Naive B cell (primary cell): ENCODE measurements at regions not wholly inside any gene's neighbourhood (a gene's known extent, or its start where the extent isn't known, plus 50 kb on each side); places are given as distances from the start of the nearest gene placed in this dataset.

Source experiments
- ATAC-seq, 2 donors: fragments of 150-1000 bp; cut with Tn5 transposase; 2 replicates each; pipeline ENCODE4 v1.10.0; 2021; ENCODE audit warnings: low read depth in 2 of 2, mild to moderate bottlenecking in 2 of 2, moderate library complexity in 2 of 2
- DNase-seq: peaks from one replicate; pipeline ENCODE4 v3.0.0; 2022
- H3K27ac Mint-ChIP-seq, 6 donors: one replicate each; pipeline ENCODE4 v1.8.0; 2020 to 2022; ENCODE audit warnings: mild to moderate bottlenecking in 6 of 6, mixed read lengths in 6 of 6, moderate library complexity in 5 of 6, inconsistent platforms in 2 of 6
- H3K27me3 Mint-ChIP-seq, 3 donors: one replicate each; pipeline ENCODE4 v1.8.0; 2021 to 2022; ENCODE audit warnings: mixed read lengths in 3 of 3, mild to moderate bottlenecking in 1 of 3
- H3K36me3 Mint-ChIP-seq, 2 donors: one replicate each; pipeline ENCODE4 v1.8.0; 2020 to 2022; ENCODE audit warnings: mixed read lengths in 2 of 2, inconsistent platforms in 1 of 2, mild to moderate bottlenecking in 1 of 2
- H3K4me1 Mint-ChIP-seq, 3 donors: one replicate each; pipeline ENCODE4 v1.8.0; 2020 to 2022; ENCODE audit warnings: mixed read lengths in 3 of 3, inconsistent platforms in 1 of 3, mild to moderate bottlenecking in 1 of 3, moderate library complexity in 1 of 3
- H3K4me3 Mint-ChIP-seq, 8 donors: one replicate each; pipeline ENCODE4 v1.8.0; 2020 to 2022; ENCODE audit warnings: mild to moderate bottlenecking in 8 of 8, mixed read lengths in 8 of 8, moderate library complexity in 8 of 8, inconsistent platforms in 2 of 8
- H3K9me3 Mint-ChIP-seq, 7 donors: one replicate each; pipeline ENCODE4 v1.8.0; 2020 to 2022; ENCODE audit warnings: mixed read lengths in 7 of 7, mild to moderate bottlenecking in 5 of 7, inconsistent platforms in 2 of 7, moderate library complexity in 1 of 7

DNA sequence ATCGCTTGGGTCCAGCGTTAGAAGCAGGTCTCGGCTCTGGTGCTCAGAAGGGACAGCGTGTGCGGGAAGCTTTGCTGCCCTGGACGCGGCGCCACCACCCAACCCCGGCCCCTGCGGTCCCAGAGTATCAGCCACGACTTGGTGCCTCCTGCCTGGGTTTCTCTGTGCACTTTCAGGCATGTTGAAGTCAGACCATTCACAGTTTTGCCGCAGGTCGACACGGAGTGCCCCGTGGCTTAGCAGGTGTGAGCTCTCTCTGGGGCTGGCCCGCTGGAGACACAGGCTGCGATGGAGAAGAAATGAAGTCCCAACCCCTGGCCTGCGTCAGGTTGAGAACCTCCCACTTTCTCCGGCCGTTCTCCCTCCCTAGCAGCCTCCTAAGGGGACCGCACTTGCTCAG is 494.5 kb downstream of the BRD1 start:
- H3K9me3 Mint-ChIP-seq = peaks cover 0 to 4% (median under 1%) of the 10 kb centered on the region in 7 donors
- no peak overlapping the region for H3K4me3 Mint-ChIP-seq
- H3K27me3 Mint-ChIP-seq = peaks cover 8 to 23% (median 19%) of the 10 kb centered on the region in 3 donors
- H3K27ac Mint-ChIP-seq = no peak overlapping the region
- ATAC-seq (no peak), DNase-seq (no peak)
- peaks cover 0 to 6% of the 10 kb centered on the region in 2 donors for H3K36me3 Mint-ChIP-seq
- no peaks in the 10 kb centered on the region for H3K4me1 Mint-ChIP-seq

DNA sequence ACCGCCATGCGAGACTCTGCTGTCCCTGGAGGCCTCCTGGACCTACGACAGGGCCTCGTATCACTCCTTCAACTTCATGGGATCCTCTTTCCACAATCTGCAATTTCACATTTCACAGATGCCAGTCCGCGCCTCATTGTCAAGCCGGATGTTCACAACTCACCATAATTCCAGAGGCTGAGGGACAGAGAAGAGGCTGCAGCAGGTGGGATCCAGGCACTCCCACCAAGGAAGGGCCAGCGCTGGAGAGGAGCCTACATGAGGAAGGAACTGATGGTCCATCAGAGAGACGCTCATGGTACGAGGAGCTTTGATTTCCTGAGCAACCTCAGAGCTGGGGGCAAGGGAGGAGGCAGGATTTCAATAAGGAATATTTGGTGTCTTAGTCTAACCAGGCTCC is 495.0 kb downstream of the BRD1 start:
- ATAC-seq (no peak), DNase-seq (no peak)

DNA sequence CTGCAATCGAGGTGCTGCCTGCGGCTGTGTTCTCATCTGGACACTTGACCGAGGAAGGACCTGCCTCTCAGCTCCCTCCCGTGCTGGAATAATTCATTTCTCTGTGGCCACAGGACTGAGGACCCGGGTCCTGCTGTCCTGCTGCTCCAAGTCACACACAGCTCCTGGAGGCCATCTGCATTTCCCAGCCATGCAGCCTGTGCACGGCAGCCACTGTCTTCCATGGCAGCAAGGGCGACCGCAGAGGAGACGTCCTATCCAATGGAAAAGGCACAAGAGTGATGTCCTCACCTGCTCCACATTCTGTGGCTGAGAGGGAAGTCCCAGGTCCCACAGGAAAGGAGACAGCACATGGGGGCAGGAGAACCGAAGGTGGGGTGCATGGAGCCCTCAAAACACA is 495.8 kb downstream of the BRD1 start:
- DNase-seq = no peak
- Mint-ChIP-seq H3K9me3 (peaks cover 0 to 10% (median 5%) of the 10 kb centered on the region in 7 donors), H3K4me1 (no peaks in the 10 kb centered on the region), H3K27ac (no peak overlapping the region), H3K4me3 (no peak overlapping the region), H3K27me3 (peaks cover 8 to 20% (median 18%) of the 10 kb centered on the region in 3 donors), H3K36me3 (peaks cover 0 to 10% of the 10 kb centered on the region in 2 donors)
- ATAC-seq = no peak

More for the DNA sequence above, 495.0 kb downstream of the BRD1 start:
- H3K9me3 Mint-ChIP-seq = peaks cover 0 to 5% (median 1%) of the 10 kb centered on the region in 7 donors
- H3K27me3 Mint-ChIP-seq = peaks cover 8 to 23% (median 20%) of the 10 kb centered on the region in 3 donors
- peaks cover 0 to 6% of the 10 kb centered on the region in 2 donors for H3K36me3 Mint-ChIP-seq
- no peaks in the 10 kb centered on the region for H3K4me1 Mint-ChIP-seq
- no peak overlapping the region for H3K27ac Mint-ChIP-seq
- no peak overlapping the region for H3K4me3 Mint-ChIP-seq

DNA sequence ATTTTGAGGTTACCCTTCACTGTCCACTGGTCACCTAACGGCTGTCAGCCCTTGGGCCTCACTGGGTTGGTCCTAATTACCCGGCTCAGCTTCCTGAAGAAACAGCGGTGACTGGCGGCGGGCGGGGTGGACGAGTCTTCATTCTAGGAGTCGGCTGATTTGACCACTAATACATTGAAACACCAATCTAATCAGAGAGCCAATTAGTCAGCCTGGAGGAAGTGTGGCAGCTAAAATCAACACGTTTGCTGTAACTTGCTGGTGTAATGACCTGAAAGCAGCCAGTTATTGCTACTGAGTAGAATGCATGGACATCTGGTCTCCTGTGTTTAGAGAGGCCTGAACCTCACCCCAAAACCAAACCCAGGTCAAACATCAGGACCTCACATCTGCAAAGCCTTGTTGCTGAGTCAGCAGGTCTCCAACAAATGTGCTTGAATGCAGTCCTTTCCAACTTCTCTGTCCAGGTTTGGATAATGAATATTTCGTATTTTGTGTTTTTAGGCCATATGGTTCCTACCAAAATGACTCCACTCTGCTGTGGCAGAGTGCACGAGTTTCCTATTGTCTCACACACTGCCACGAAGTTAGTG is 496.4 kb downstream of the BRD1 start:
- Mint-ChIP-seq H3K36me3 (peaks cover 0 to 12% of the 10 kb centered on the region in 2 donors), H3K4me1 (no peaks in the 10 kb centered on the region), H3K4me3 (no peak overlapping the region), H3K9me3 (peaks cover 3 to 16% (median 7%) of the 10 kb centered on the region in 7 donors), H3K27ac (no peak overlapping the region), H3K27me3 (peaks cover 10 to 20% (median 18%) of the 10 kb centered on the region in 3 donors)
- DNase-seq (no peak), ATAC-seq (no peak)

DNA sequence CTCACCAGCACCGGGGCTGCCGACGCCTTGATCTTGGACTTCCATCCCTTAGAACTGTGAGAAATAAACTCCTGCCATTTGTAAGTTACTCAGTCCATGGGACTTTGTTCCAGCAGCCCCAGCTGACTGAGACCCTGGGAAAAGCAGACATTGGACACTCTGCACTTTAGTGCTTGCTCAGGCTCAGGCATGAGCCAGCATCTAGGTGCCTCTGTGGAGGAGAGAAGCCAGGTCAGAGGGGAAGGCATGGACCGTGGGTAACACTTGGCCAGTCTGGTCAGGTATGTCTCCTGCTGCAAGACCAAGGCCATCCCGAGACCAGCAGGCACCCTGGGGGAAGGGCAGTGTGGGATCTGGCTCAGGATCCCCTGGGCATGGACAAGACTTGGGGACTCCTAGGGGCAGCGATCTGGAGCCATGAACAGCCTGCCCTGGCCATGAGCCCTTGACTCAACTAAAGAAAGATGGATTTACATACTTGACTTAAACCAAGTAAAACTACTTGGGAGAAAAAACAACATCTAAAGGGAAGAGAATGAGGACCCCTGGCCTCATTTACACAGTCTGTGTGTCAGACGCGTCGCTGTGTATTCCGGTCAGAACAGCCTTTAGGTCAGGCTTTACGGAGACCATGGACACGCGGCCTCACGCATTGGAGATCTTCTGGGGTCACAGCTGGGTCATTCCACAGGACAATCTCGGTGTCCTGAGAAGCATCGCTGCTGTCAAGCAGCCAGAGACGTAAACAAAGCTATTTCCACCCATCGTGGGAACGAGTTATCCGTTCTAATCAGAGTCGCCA is 497.1 kb downstream of the BRD1 start:
- H3K4me3 Mint-ChIP-seq = no peak overlapping the region
- ATAC-seq = no peak
- H3K9me3 Mint-ChIP-seq = peaks cover 4 to 18% (median 7%) of the 10 kb centered on the region in 7 donors
- H3K36me3 Mint-ChIP-seq = peaks cover 0 to 12% of the 10 kb centered on the region in 2 donors
- peaks cover 12 to 20% (median 17%) of the 10 kb centered on the region in 3 donors for H3K27me3 Mint-ChIP-seq
- DNase-seq = no peak
- H3K27ac Mint-ChIP-seq = no peak overlapping the region
- no peaks in the 10 kb centered on the region for H3K4me1 Mint-ChIP-seq

DNA sequence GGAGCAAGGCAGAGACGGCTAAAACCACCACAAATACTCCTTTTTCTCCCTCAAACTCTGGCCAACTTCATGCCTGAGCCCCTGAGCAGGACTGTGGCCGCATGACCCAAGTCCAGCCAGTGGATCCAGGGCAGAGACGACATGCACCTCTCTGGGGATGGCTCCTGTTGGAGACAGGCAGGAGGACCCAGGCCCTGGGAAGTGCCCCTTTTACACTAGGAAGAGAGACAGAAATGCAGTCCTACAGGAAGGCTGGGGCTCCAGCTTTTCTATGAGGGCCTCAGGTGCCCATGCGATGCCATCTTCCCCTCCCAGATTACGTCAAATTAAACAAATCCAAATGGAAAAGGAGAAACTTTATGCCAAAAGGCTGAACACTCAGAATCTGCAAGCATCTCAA is 498.0 kb downstream of the BRD1 start:
- no peak for DNase-seq
- Mint-ChIP-seq H3K36me3 (peaks cover 0 to 12% of the 10 kb centered on the region in 2 donors), H3K4me3 (no peak overlapping the region), H3K27ac (no peak overlapping the region), H3K4me1 (no peaks in the 10 kb centered on the region), H3K27me3 (peaks cover 12 to 20% (median 13%) of the 10 kb centered on the region in 3 donors), H3K9me3 (peaks cover 4 to 18% (median 7%) of the 10 kb centered on the region in 7 donors)
- ATAC-seq = no peak

DNA sequence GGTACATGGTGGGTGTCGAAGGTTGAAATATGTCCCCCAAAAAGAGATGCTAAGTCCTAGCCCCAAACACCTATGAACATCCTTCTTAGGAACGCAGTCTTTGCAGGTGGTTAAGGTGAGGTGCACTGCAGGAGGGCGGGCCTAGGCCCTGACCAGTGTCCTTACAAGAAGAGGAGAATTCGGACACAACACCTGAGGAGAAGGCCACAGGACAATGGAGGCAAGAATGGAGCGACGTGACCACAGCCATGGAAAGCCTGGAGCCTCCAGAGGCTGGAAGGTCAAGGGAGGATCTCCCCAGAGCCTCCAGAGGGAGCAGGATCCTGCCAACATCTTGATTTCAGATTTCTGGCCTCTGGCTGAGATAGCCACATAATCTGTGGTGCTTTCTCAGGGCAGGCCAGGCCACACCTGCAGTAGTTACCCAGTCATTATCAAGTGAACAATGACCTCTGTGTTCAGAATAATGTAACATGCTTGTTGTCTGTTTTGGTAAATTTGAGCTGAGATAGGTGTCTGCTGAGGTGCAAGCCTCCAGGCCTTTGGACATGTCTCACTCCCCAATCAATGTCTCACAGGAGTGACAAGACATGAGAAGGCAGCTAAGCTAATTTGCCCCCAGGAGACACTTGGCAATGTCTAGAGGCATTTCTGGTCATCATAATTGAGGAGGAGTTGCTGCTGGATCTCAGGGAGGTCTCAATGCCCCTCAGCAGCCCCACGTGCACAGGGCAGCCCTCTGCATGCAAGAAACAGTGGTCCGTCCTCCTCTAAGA is 498.9 kb downstream of the BRD1 start:
- H3K27me3 Mint-ChIP-seq = peaks cover 12 to 20% (median 12%) of the 10 kb centered on the region in 3 donors
- peaks cover 4 to 18% (median 7%) of the 10 kb centered on the region in 7 donors for H3K9me3 Mint-ChIP-seq
- no peak for ATAC-seq
- H3K4me1 Mint-ChIP-seq = no peaks in the 10 kb centered on the region
- peak overlapping the region in 1 of 6 donors; percentile 47 for H3K27ac Mint-ChIP-seq
- H3K36me3 Mint-ChIP-seq = peaks cover 0 to 12% of the 10 kb centered on the region in 2 donors
- DNase-seq = no peak
- no peak overlapping the region for H3K4me3 Mint-ChIP-seq

DNA sequence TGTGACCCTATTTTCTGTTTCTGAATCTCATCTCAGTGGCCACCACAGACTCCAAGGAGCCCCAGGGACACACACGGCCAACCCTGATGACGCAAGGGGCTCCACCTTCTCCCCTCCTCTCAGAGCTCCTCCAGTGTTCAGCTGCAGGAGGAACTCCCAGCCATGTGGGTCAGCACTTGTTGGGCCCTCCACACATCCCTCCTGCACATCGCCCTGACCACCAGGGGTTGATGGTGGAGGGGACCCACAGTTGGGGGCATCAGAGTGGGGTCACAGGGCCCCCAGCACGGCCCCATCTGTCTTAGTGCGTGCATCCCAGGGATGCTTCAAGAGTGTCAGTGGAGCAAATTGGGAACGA is 499.6 kb downstream of the BRD1 start:
- Mint-ChIP-seq H3K27ac (no peak overlapping the region), H3K9me3 (peaks cover 4 to 18% (median 7%) of the 10 kb centered on the region in 7 donors), H3K4me1 (no peaks in the 10 kb centered on the region), H3K36me3 (peaks cover 0 to 12% of the 10 kb centered on the region in 2 donors), H3K27me3 (peaks cover 16 to 26% (median 18%) of the 10 kb centered on the region in 3 donors), H3K4me3 (no peak overlapping the region)
- no peak for ATAC-seq
- DNase-seq = no peak

DNA sequence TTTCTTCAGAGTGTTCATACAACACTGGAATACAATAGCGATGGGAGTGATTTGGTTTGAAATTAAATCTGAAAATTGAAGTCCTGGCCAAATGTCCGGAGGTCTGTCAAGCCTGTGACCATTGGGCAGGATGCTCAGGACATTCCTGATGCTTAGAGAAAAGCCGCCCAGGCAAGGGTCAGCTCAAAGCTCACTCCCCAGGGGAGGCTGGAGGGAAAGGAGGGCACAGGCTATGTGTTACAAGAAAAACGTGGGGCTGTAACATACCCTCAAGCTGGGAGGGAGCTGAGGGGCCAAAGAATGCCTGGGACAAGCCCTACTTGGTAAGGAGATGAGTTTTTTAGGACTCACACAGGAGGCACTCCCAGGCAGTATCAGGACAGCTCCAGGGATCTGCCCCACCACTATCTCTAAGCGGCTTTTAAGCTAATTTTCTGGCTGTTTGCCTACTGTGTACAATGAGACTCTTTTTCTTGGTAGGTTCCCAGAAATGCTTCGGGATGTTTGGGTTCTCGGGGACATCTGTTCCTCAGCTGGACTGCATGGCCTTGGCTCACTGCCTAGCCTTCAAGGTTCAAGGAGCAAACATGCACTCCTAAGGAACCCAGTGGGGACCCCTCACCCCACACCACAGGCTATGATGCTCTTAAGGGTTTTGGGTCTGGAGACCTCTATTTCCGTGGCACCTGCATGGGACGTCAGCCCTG is 500.1 kb downstream of the BRD1 start:
- H3K4me3 Mint-ChIP-seq = no peak overlapping the region
- ATAC-seq (no peak), DNase-seq (no peak)
- H3K4me1 Mint-ChIP-seq = no peaks in the 10 kb centered on the region
- peaks cover 4 to 18% (median 7%) of the 10 kb centered on the region in 7 donors for H3K9me3 Mint-ChIP-seq
- peaks cover 17 to 28% (median 21%) of the 10 kb centered on the region in 3 donors for H3K27me3 Mint-ChIP-seq
- peak overlapping the region in 1 of 6 donors; percentile 30 for H3K27ac Mint-ChIP-seq
- H3K36me3 Mint-ChIP-seq = peaks cover 0 to 12% of the 10 kb centered on the region in 2 donors

DNA sequence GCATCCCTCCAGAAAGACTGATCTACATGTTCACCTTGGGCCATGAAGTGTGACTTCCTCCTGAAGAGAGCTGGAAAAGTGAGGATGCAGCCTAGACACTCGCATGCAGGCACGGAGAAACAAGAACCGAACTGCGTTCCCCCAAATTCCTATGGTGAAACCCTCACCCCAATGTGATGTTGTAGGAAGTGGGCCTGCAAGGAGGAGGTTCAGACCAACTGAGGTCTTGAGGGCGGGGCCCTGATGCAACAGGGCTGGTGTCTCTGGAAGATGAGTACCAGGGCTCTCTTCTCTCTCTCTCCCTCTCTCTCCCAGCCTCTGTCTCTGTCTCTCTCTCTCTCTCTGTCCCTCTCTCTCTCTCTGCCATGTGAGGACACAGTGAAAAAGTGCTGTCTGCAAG is 501.1 kb downstream of the BRD1 start:
- Mint-ChIP-seq H3K27me3 (peaks cover 17 to 30% (median 29%) of the 10 kb centered on the region in 3 donors), H3K4me1 (no peaks in the 10 kb centered on the region)

DNA sequence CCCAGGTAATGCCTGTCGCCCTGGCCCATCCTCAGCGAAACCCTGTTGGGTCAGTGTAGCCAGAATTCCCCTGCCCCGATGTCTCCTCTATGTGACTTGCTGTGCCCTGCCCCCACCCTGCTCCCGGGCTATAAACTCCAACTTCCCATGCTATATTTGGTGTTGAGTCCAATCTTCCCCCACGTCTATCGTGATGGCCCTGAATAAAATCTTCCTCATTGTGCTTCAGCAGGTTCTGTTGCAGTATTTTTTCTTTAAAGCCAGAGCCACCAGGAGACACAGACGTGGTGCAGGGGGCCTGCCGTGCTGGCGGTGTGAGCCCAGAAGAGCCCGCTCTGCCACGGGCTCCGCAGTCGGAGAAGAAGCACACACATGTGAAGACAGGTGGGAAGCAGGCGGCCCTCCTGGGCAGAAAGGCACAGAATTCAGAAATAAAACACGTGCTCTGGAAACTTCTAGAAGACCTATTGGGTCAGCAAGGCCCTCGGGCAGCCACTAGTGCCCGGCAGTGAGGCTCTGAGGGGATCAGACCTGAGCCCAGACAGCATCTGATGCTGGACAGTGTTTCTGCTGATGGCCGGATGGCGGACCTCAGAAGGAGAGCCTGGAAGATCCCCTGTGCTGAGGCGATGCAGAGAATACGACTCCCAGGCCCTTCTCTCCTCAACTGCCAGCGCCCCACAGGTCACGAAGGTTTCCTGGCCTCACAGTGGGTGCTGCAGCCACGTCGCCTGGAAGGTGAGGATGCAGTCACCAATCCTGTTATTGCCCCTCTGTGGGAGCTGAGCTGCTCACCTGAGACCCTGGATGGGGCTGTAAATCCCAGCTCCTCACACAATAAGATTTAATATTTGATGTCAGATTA is 501.9 kb downstream of the BRD1 start:
- H3K27me3 Mint-ChIP-seq = peaks cover 14 to 29% (median 29%) of the 10 kb centered on the region in 3 donors
- no peaks in the 10 kb centered on the region for H3K4me1 Mint-ChIP-seq
- DNase-seq (no peak), ATAC-seq (no peak)
- peaks cover 4 to 18% (median 7%) of the 10 kb centered on the region in 7 donors for H3K9me3 Mint-ChIP-seq
- H3K36me3 Mint-ChIP-seq = peaks cover 0 to 12% of the 10 kb centered on the region in 2 donors
- H3K27ac Mint-ChIP-seq = no peak overlapping the region
- no peak overlapping the region for H3K4me3 Mint-ChIP-seq

More for the DNA sequence above, 501.1 kb downstream of the BRD1 start:
- H3K9me3 Mint-ChIP-seq = peaks cover 4 to 18% (median 7%) of the 10 kb centered on the region in 7 donors
- H3K36me3 Mint-ChIP-seq = peaks cover 0 to 12% of the 10 kb centered on the region in 2 donors
- DNase-seq (no peak), ATAC-seq (no peak)
- H3K27ac Mint-ChIP-seq = no peak overlapping the region
- no peak overlapping the region for H3K4me3 Mint-ChIP-seq
